HCT116 (cell line): ENCODE measurements at regions not wholly inside any gene's neighbourhood (a gene's known extent, or its start where the extent isn't known, plus 50 kb on each side); places are given as distances from the start of the nearest gene placed in this dataset.

Experiments used
- ATAC-seq: fragments of 200-7000 bp; cut with Tn5 transposase; 2 replicates; pipeline ENCODE4 v1.9.1; 2020; ENCODE audit warnings: mild to moderate bottlenecking, moderate library complexity
- BruUV-seq: library from RNA; stranded (reverse); fragments of 400-500 nt; replicated peaks from 2 replicates; lab custom pipeline; 2021; lab: Mats Ljungman, UMichigan
- CTCF ChIA-PET: fragments of 300-600 bp; sonication (Branson Sonifier 250); formaldehyde crosslinking; loops from one replicate; lab custom pipeline; 2021; ENCODE audit warnings: antibody characterized with exemption; lab: Charles Lee
- POLR2A ChIA-PET: fragments of 300-600, 350-600 bp; sonication (Branson Sonifier 250); formaldehyde crosslinking; loops from one replicate; lab custom pipeline; 2021; ENCODE audit warnings: antibody characterized with exemption; lab: Charles Lee
- RAD21 ChIA-PET, 2 experiments: fragments of 300-600 bp; sonication (Branson Sonifier 250); formaldehyde crosslinking; loops; one replicate each; lab custom pipeline; 2023; ENCODE audit warnings: low total read pairs in 2 of 2; ENCODE audit not compliant: uncharacterized antibody in 2 of 2, unreplicated experiment in 2 of 2, low non-redundant PET in 1 of 2; lab: Charles Lee
- DNase-seq: peaks from one replicate; pipeline ENCODE4 v3.0.0-alpha.2; 2010; ENCODE audit warnings: low read depth, low spot score
- H2AFZ ChIP-seq: fragments of 200-600 bp; shearing (Covaris generic), sonication (generic); 2 replicates; pipeline ENCODE4 v1.6.1; 2017; ENCODE audit warnings: low read depth, mixed run types, mixed read lengths, antibody characterized with exemption, low read length; ENCODE audit not compliant: poor library complexity, severe bottlenecking
- H3K27ac ChIP-seq: 2 replicates; pipeline ENCODE4 v1.5.1; 2012; ENCODE audit warnings: low read depth, low read length
- H3K27me3 ChIP-seq: fragments of 200-600 bp; sonication (generic); 2 replicates; pipeline ENCODE4 v1.6.1; 2016; ENCODE audit warnings: mixed run types, low read length, mixed read lengths; ENCODE audit not compliant: insufficient read depth
- H3K36me3 ChIP-seq, 2 experiments: fragments of 200-500 bp in 1 of 2; fragments of 200-600 bp in 1 of 2; sonication (Bioruptor generic) in 1 of 2; sonication (generic) in 1 of 2; 2 replicates each; pipeline versions ENCODE4 v1.5.1 to v1.6.1; 2014 to 2016; ENCODE audit warnings: low read length in 2 of 2, inconsistent platforms in 1 of 2, mixed read lengths in 1 of 2, mixed run types in 1 of 2; ENCODE audit not compliant: insufficient read depth in 2 of 2, control insufficient read depth in 1 of 2
- H3K4me1 ChIP-seq, 2 experiments: fragments of 200-600 bp in 1 of 2; sonication (generic) in 1 of 2; 2 replicates each; pipeline versions ENCODE4 v1.5.1 to v1.6.1; 2012 to 2017; ENCODE audit warnings: low read length in 2 of 2, inconsistent platforms in 1 of 2, mild to moderate bottlenecking in 1 of 2, mixed read lengths in 1 of 2, mixed run types in 1 of 2, moderate library complexity in 1 of 2; ENCODE audit not compliant: insufficient read depth in 2 of 2, control insufficient read depth in 1 of 2
- H3K4me2 ChIP-seq: fragments of 200-600 bp; sonication (generic); 2 replicates; pipeline ENCODE4 v1.6.1; 2017; ENCODE audit warnings: mixed run types, low read length, mixed read lengths
- H3K4me3 ChIP-seq, 2 experiments: fragments of 200-600 bp in 1 of 2; sonication (generic) in 1 of 2; replicated peaks in 1 of 2; 2 replicates each; pipeline ENCODE4 v1.5.1; 2011 to 2016; ENCODE audit warnings: low read length in 2 of 2, control low read depth in 1 of 2, low read depth in 1 of 2, mild to moderate bottlenecking in 1 of 2, mixed read lengths in 1 of 2, mixed run types in 1 of 2
- H3K79me2 ChIP-seq: fragments of 200-600 bp; sonication (generic); 2 replicates; pipeline ENCODE4 v1.6.1; 2017; ENCODE audit warnings: mild to moderate bottlenecking, mixed run types, low read length, moderate library complexity, mixed read lengths; ENCODE audit not compliant: insufficient read depth
- H3K9ac ChIP-seq: fragments of 200-600 bp; sonication (generic); 2 replicates; pipeline ENCODE4 v1.6.1; 2016; ENCODE audit warnings: low read length, mixed read lengths
- H3K9me2 ChIP-seq: fragments of 200-600 bp; sonication (generic), shearing (Covaris generic); 2 replicates; pipeline ENCODE4 v1.6.1; 2017; ENCODE audit warnings: mixed run types, mild to moderate bottlenecking, moderate library complexity; ENCODE audit not compliant: insufficient read depth
- H3K9me3 ChIP-seq, 2 experiments: fragments of 200-500 bp in 1 of 2; fragments of 200-600 bp in 1 of 2; sonication (Bioruptor generic) in 1 of 2; sonication (generic) in 1 of 2; 2 replicates each; pipeline ENCODE4 v1.6.1; 2014 to 2017; ENCODE audit warnings: low read length in 2 of 2, mixed read lengths in 2 of 2, inconsistent platforms in 1 of 2, low read depth in 1 of 2, mild to moderate bottlenecking in 1 of 2, mixed run types in 1 of 2, moderate library complexity in 1 of 2; ENCODE audit not compliant: control insufficient read depth in 1 of 2, insufficient read depth in 1 of 2
- H4K20me1 ChIP-seq: fragments of 200-600 bp; sonication (generic), shearing (Covaris generic); 2 replicates; pipeline ENCODE4 v1.6.1; 2017; ENCODE audit warnings: mixed run types, mild to moderate bottlenecking, moderate library complexity; ENCODE audit not compliant: insufficient read depth
- ELF1 ChIP-seq: IDR thresholded peaks from 2 replicates; pipeline ENCODE4 v1.6.1; 2012; ENCODE audit warnings: low read depth, borderline replicate concordance
- EZH2phosphoT487 ChIP-seq: fragments of 200-600 bp; IDR thresholded peaks from 2 replicates; pipeline ENCODE4 v1.6.1; 2018; ENCODE audit warnings: antibody characterized with exemption, borderline replicate concordance
- MAX ChIP-seq: IDR thresholded peaks from 2 replicates; pipeline ENCODE4 v1.6.1; 2012
- POLR2A ChIP-seq: IDR thresholded peaks from 2 replicates; pipeline ENCODE4 v1.7.0; 2011; ENCODE audit warnings: borderline replicate concordance; ENCODE audit not compliant: insufficient read depth, insufficient read length; ENCODE audit errors: extremely low read depth
- RAD21 ChIP-seq: IDR thresholded peaks from 2 replicates; pipeline ENCODE4 v1.6.1; 2012; ENCODE audit warnings: low read depth, mild to moderate bottlenecking
- SIN3A ChIP-seq: IDR thresholded peaks from 2 replicates; pipeline ENCODE4 v1.6.1; 2012; ENCODE audit warnings: low read depth
- intact Hi-C: fragments of 100-400 bp; cut with micrococcal nuclease; formaldehyde crosslinking; loops from 2 replicates; pipeline ENCODE4 v1.10.0; 2022
- TF ChIP-seq, protein P1 (sequence below), 3 experiments: fragments of 200-600 bp in 1 of 3; sonication (generic) in 1 of 3; IDR thresholded peaks in 2 of 3; conservative IDR thresholded peaks in 1 of 3; 2 replicates each; pipeline ENCODE4 v1.5.1; 2012 to 2017; ENCODE audit warnings: low read depth in 2 of 3, low read length in 2 of 3, antibody characterized with exemption in 1 of 3, borderline replicate concordance in 1 of 3, control low read depth in 1 of 3, mild to moderate bottlenecking in 1 of 3, mixed read lengths in 1 of 3, mixed run types in 1 of 3, moderate library complexity in 1 of 3; ENCODE audit not compliant: insufficient read depth in 1 of 3

DNA sequence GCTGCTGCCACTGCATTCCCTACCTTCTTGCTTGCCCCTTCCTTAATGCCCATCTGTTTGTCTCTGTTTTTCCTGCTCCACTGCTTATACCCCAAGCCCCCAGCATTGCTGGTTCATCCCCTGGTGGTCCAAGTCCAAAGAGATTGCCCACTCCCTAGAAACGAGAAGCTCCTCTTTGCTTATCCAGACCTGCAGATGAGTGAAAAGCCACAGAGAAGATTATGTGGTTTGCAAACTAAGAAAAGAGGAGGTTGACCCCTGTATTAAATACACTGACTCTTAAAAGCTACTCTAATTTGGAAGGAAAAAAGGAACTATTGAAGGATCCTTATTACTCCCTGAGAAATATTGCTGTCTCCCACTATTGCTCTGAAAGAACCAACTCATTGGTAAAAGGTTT lies 146.8 kb upstream of the RAB4A start:
- H3K4me2 ChIP-seq, result no peak overlapping the region
- no peaks in the 10 kb centered on the region for H3K79me2 ChIP-seq
- no peaks in the 10 kb centered on the region for H3K9me2 ChIP-seq
- DNase-seq, result no peak
- no peak overlapping the region for H2AFZ ChIP-seq
- intact Hi-C loops, result no loop called here
- ChIA-PET POLR2A (no interaction called here), RAD21 (no interaction called here), CTCF (no interaction called here)
- no peak for ATAC-seq
- no peaks in the 10 kb centered on the region for H3K27me3 ChIP-seq
- no peak overlapping the region for H3K4me3 ChIP-seq
- peaks cover under 1 to 6% of the 10 kb centered on the region in 2 experiments; a peak in 3 of 4 replicates for H3K4me1 ChIP-seq
- H3K27ac ChIP-seq, result no peak overlapping the region
- no peaks in the 10 kb centered on the region for H3K36me3 ChIP-seq
- BruUV-seq, result no TSS peak
- H3K9me3 ChIP-seq, result no peaks in the 10 kb centered on the region
- no peak for TF ChIP-seq EZH2phosphoT487
- no peak for TF ChIP-seq ELF1
- TF ChIP-seq SIN3A, result no peak
- TF ChIP-seq POLR2A, result no peak
- TF ChIP-seq, protein P1, sequence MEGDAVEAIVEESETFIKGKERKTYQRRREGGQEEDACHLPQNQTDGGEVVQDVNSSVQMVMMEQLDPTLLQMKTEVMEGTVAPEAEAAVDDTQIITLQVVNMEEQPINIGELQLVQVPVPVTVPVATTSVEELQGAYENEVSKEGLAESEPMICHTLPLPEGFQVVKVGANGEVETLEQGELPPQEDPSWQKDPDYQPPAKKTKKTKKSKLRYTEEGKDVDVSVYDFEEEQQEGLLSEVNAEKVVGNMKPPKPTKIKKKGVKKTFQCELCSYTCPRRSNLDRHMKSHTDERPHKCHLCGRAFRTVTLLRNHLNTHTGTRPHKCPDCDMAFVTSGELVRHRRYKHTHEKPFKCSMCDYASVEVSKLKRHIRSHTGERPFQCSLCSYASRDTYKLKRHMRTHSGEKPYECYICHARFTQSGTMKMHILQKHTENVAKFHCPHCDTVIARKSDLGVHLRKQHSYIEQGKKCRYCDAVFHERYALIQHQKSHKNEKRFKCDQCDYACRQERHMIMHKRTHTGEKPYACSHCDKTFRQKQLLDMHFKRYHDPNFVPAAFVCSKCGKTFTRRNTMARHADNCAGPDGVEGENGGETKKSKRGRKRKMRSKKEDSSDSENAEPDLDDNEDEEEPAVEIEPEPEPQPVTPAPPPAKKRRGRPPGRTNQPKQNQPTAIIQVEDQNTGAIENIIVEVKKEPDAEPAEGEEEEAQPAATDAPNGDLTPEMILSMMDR (IDR thresholded peaks at IDR 0.05 in 2 of 3, conservative IDR thresholded peaks at IDR 0.05 in 1 of 3; ENCODE audit: borderline replicate concordance in 1 of 3, insufficient read depth in 1 of 3, low read depth in 2 of 3, low read length in 2 of 3), result no peak
- no peaks in the 10 kb centered on the region for H4K20me1 ChIP-seq
- H3K9ac ChIP-seq, result no peak overlapping the region

DNA sequence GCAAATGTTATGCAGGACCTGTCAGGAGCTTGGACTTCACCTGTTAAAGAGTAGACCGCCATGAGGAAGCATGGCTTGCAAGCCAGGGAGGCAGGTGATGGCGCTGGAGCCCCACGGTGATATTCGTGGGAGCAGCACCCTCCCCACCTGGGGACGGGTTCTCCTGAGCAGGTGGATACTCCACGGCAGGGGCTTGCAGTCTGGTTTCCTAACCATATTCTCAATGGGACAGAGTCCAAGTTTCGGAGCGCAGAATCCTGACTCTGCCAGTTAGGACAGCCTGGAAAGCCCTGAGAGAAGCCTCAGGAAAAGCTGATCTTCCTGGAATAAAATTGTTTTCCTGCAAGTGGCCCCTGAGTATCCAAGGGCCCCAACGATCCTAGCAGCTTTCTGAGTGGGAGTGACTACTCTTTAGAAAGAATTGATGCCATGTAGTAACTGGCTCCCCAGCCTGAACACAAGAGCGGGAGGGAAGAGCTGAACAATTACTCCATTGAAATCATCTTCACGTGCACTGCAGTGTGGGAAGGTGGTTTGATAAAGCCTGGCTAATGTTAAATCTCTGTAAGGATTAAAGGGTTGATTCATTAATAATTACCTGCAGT lies 146.3 kb upstream of the RAB4A start:
- TF ChIP-seq MAX, result no peak
- peak; percentile 19; the same call in 1 of the 2 replicates for TF ChIP-seq RAD21

More for the DNA sequence above, 146.3 kb upstream of the RAB4A start:
- H3K27ac ChIP-seq, result no peak overlapping the region
- no peak overlapping the region for H3K9ac ChIP-seq
- no peak for DNase-seq
- no peaks in the 10 kb centered on the region for H3K27me3 ChIP-seq
- no peak for ATAC-seq
- no peak overlapping the region for H3K4me3 ChIP-seq
- CTCF ChIA-PET, result no interaction called here
- POLR2A ChIA-PET, result no interaction called here
- intact Hi-C loops, result no loop called here
- no peaks in the 10 kb centered on the region for H3K79me2 ChIP-seq
- RAD21 ChIA-PET, result no interaction called here
- H4K20me1 ChIP-seq, result no peaks in the 10 kb centered on the region
- no peaks in the 10 kb centered on the region for H3K9me2 ChIP-seq
- H3K36me3 ChIP-seq, result no peaks in the 10 kb centered on the region
- peaks cover 0 to under 1% of the 10 kb centered on the region in 2 experiments; a peak in 1 of 4 replicates for H3K4me1 ChIP-seq
- H3K4me2 ChIP-seq, result no peak overlapping the region
- H2AFZ ChIP-seq, result no peak overlapping the region
- BruUV-seq, result no TSS peak
- H3K9me3 ChIP-seq, result no peaks in the 10 kb centered on the region
